T-cell (primary cell): ENCODE measurements at regions not wholly inside any gene's neighbourhood (a gene's known extent, or its start where the extent isn't known, plus 50 kb on each side); places are given as distances from the start of the nearest gene placed in this dataset.

Experiments used
- ATAC-seq, 4 experiments: fragments of 200-7000 bp in 3 of 4; fragments of 150-1000 bp in 1 of 4; cut with Tn5 transposase; replicated peaks in 1 of 4; 1 replicate in 3 of 4; 2 replicates in 1 of 4; pipeline ENCODE4 v1.10.0; 2021; ENCODE audit warnings: moderate library complexity in 3 of 4, mild to moderate bottlenecking in 2 of 4, moderate number of reproducible peaks in 1 of 4
- CTCF ChIA-PET, 2 donors: fragments of 300-600 bp; sonication (Branson Sonifier 250); formaldehyde crosslinking; loops; one replicate each; lab custom pipeline; 2022; ENCODE audit warnings: antibody characterized with exemption in 2 of 2; lab: Charles Lee
- POLR2A ChIA-PET, 2 donors: fragments of 300-600 bp; sonication (Branson Sonifier 250); formaldehyde crosslinking; loops; one replicate each; lab custom pipeline; 2022; ENCODE audit warnings: antibody characterized with exemption in 2 of 2; lab: Charles Lee
- DNase-seq, 35 experiments: peaks; one replicate each; pipeline versions ENCODE4 v3.0.0 to v3.0.0-alpha.2; 2013 to 2023
- H3K27ac ChIP-seq: one replicate; pipeline ENCODE4 v1.5.1; 2013; ENCODE audit warnings: low read length
- H3K27me3 ChIP-seq, 2 experiments: replicated peaks in 1 of 2; 1 replicate in 1 of 2; 2 replicates in 1 of 2; pipeline versions ENCODE4 v1.6.1 to v1.7.0; 2013; ENCODE audit warnings: low read length in 1 of 2, mixed read lengths in 1 of 2; ENCODE audit not compliant: control insufficient read depth in 2 of 2, insufficient read depth in 2 of 2; ENCODE audit errors: extremely low read depth in 1 of 2
- H3K36me3 ChIP-seq, 2 donors: 1 replicate in 1 of 2; 2 replicates in 1 of 2; pipeline versions ENCODE4 v1.6.1 to v1.7.0; 2013; ENCODE audit warnings: low read length in 1 of 2; ENCODE audit not compliant: control insufficient read depth in 2 of 2, insufficient read depth in 1 of 2; ENCODE audit errors: extremely low read depth in 1 of 2
- H3K4me1 ChIP-seq, 2 experiments: 1 replicate in 1 of 2; 2 replicates in 1 of 2; pipeline versions ENCODE4 v1.6.1 to v1.7.0; 2013; ENCODE audit warnings: low read length in 2 of 2, mixed read lengths in 1 of 2; ENCODE audit not compliant: insufficient read depth in 2 of 2, control insufficient read depth in 1 of 2; ENCODE audit errors: extremely low read depth in 1 of 2
- H3K4me3 ChIP-seq, 2 donors: 1 replicate in 1 of 2; 2 replicates in 1 of 2; pipeline versions ENCODE4 v1.5.1 to v1.7.0; 2013; ENCODE audit warnings: mild to moderate bottlenecking in 2 of 2, low read length in 1 of 2, moderate library complexity in 1 of 2; ENCODE audit not compliant: control insufficient read depth in 1 of 2; ENCODE audit errors: extremely low read depth in 1 of 2
- H3K9me3 ChIP-seq: 2 replicates; pipeline ENCODE4 v1.7.0; 2013
- H3K27ac Mint-ChIP-seq, 2 donors: one replicate each; pipeline ENCODE4 v1.8.0; 2020 to 2021; ENCODE audit warnings: mild to moderate bottlenecking in 2 of 2, mixed read lengths in 2 of 2
- H3K27me3 Mint-ChIP-seq, 2 donors: one replicate each; pipeline ENCODE4 v1.8.0; 2021 to 2022; ENCODE audit warnings: mixed read lengths in 2 of 2
- H3K36me3 Mint-ChIP-seq: one replicate; pipeline ENCODE4 v1.8.0; 2021; ENCODE audit warnings: mixed read lengths
- H3K4me1 Mint-ChIP-seq, 3 donors: one replicate each; pipeline ENCODE4 v1.8.0; 2020 to 2022; ENCODE audit warnings: mixed read lengths in 3 of 3, mild to moderate bottlenecking in 1 of 3
- H3K4me3 Mint-ChIP-seq, 3 donors: one replicate each; pipeline ENCODE4 v1.8.0; 2020 to 2022; ENCODE audit warnings: mild to moderate bottlenecking in 3 of 3, mixed read lengths in 3 of 3, moderate library complexity in 3 of 3
- H3K9me3 Mint-ChIP-seq, 3 donors: one replicate each; pipeline ENCODE4 v1.8.0; 2020 to 2022; ENCODE audit warnings: mixed read lengths in 3 of 3
- WGBS: methylation state at CpG from one replicate; pipeline ENCODE4 v1.1.5; 2013; ENCODE audit warnings: missing lambda C conversion rate; ENCODE audit not compliant: insufficient coverage; 5-methylcytosine and 5-hydroxymethylcytosine counted together

DNA sequence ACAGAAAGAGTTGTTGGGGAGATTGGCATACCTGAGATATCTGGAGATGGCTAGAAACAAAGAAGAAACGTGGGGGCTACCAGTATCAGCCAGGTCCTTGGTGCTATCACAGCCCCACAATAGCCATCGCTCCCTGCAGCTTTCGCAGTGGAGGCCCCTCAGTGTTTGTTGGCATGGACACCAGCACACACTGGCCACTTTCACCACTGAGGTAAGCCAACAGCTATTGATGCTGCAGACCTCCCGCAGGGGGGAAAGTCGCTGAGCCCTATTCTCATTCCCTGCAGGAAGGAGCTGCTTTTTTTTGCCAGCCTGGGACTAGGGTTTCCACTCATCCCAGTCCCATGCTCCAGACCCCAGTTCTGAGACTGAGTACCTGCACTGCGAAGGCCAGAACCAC is 879.2 kb upstream of the IGFBP7 start:
- Mint-ChIP-seq H3K9me3 (peaks cover 5 to 15% (median 6%) of the 10 kb centered on the region in 3 donors), H3K4me3 (no peak overlapping the region), H3K27ac (no peak overlapping the region), H3K36me3 (no peaks in the 10 kb centered on the region), H3K4me1 (no peaks in the 10 kb centered on the region), H3K27me3 (no peaks in the 10 kb centered on the region)
- no peak for DNase-seq
- H3K36me3 ChIP-seq: no peaks in the 10 kb centered on the region
- H3K27ac ChIP-seq: no peak overlapping the region
- no peaks in the 10 kb centered on the region for H3K4me1 ChIP-seq
- no peak for ATAC-seq
- 85% methylated on average over 5 of the region's 6 CpGs for WGBS
- no peaks in the 10 kb centered on the region for H3K9me3 ChIP-seq
- ChIA-PET POLR2A (no interaction called here), CTCF (no interaction called here)
- H3K4me3 ChIP-seq: no peak overlapping the region
- H3K27me3 ChIP-seq: no peaks in the 10 kb centered on the region

DNA sequence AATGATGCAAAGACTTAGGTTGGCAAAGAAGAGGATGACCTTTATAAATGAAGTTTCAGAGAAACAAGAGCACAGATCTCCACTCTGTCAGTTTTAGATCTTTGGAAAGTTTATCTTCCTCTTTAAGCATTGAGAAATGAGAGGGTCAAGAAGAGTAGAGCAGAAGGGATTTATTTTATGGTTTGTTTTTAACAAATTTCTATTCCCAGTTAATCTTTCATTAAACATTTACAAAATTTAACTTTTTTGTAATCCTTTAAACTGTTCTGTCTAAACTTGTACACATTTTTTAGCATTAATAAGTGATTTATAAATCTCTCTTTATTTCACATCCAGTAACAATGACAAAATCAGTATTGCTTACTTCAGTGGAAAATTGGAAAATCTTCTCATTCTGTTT is 875.0 kb upstream of the IGFBP7 start:
- Histone ChIP-seq H3K4me3 (no peak overlapping the region), H3K4me1 (no peaks in the 10 kb centered on the region), H3K27me3 (no peaks in the 10 kb centered on the region), H3K27ac (no peak overlapping the region), H3K36me3 (no peaks in the 10 kb centered on the region), H3K9me3 (no peaks in the 10 kb centered on the region)
- H3K27me3 Mint-ChIP-seq: no peaks in the 10 kb centered on the region
- peaks cover 0 to 5% (median 0%) of the 10 kb centered on the region in 3 donors for H3K9me3 Mint-ChIP-seq
- ATAC-seq (no peak), DNase-seq (no peak)
- POLR2A ChIA-PET: no interaction called here
- no peak overlapping the region for H3K27ac Mint-ChIP-seq
- CTCF ChIA-PET: no interaction called here
- H3K36me3 Mint-ChIP-seq: no peaks in the 10 kb centered on the region
- H3K4me1 Mint-ChIP-seq: no peaks in the 10 kb centered on the region
- no peak overlapping the region for H3K4me3 Mint-ChIP-seq

DNA sequence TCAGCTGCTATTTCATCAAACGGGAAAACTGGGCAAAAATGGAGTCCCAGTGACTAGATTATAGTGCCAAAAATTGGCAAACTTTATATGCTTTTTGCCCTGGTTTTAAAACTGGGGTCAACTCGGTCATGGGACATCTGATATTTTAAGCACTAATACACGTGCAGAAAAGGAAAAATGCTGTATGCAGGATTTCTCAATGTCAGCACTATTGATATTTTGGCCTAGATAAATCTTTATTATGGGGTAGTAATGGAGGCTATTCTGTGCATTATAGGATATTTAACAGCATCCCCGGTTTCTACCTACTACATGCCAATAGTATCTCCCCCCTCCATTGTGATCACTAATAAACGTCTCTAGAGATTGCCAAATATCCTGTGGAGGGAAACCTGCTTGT is 870.9 kb upstream of the IGFBP7 start:
- H3K9me3 ChIP-seq: no peaks in the 10 kb centered on the region
- H3K36me3 Mint-ChIP-seq: no peaks in the 10 kb centered on the region

DNA sequence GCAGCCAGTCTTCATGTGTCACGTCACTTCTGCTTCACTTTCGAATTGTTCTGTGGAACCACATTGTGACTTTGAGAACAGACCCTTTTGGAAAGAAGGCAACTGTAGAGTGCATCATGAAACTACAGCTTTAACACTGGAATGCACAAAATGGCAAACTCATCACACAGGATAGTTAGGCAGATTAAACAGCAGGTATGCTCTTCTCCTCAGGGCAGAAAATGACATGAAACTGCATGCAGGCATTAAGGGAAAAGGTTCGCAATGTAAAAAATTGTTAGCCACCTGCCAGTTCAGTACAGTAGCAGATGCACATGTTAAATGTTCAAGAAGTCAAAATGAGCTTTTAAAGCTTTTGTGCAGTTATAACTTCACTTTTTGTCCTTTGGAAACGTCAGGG is 864.6 kb upstream of the IGFBP7 start:
- POLR2A ChIA-PET: no interaction called here
- WGBS: 77% methylated on average over 3 of the region's 4 CpGs
- H3K27ac ChIP-seq: no peak overlapping the region

More for the DNA sequence above, 870.9 kb upstream of the IGFBP7 start:
- Histone ChIP-seq H3K4me1 (no peaks in the 10 kb centered on the region), H3K27ac (no peak overlapping the region), H3K27me3 (no peaks in the 10 kb centered on the region), H3K4me3 (no peak overlapping the region), H3K36me3 (no peaks in the 10 kb centered on the region)
- ATAC-seq (no peak), DNase-seq (no peak)
- Mint-ChIP-seq H3K27me3 (no peaks in the 10 kb centered on the region), H3K9me3 (peaks cover 5 to 6% (median 5%) of the 10 kb centered on the region in 3 donors), H3K27ac (no peak overlapping the region), H3K4me1 (no peaks in the 10 kb centered on the region), H3K4me3 (no peak overlapping the region)
- POLR2A ChIA-PET: no interaction called here
- CTCF ChIA-PET: no interaction called here
- WGBS: 77% methylated on average over 3 of the region's 5 CpGs

DNA sequence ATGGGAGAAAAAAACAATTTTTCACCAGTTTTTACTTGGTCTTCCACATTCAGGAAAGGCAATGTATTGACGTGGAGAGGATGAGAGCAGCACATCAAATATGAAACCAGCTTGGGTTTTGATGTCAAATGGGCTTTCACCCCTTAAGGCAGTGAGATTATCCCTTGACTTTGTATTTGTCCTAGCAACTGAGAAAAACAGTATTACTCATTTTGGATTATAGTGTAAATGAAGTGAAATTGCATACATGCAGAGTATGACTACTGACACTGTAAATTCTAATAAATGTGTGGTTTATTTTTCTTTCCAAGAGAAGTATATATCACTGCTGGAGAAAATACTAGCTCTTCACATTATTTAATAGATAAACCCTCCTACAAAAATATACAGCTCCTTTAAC is 863.6 kb upstream of the IGFBP7 start:
- Histone ChIP-seq H3K9me3 (no peaks in the 10 kb centered on the region), H3K4me1 (no peaks in the 10 kb centered on the region), H3K36me3 (no peaks in the 10 kb centered on the region), H3K27ac (no peak overlapping the region), H3K27me3 (no peaks in the 10 kb centered on the region), H3K4me3 (no peak overlapping the region)
- ChIA-PET CTCF (no interaction called here), POLR2A (no interaction called here)
- DNase-seq (no peak), ATAC-seq (no peak)
- Mint-ChIP-seq H3K9me3 (peaks cover 6 to 16% (median 7%) of the 10 kb centered on the region in 3 donors), H3K27me3 (no peaks in the 10 kb centered on the region), H3K36me3 (no peaks in the 10 kb centered on the region), H3K4me1 (no peaks in the 10 kb centered on the region), H3K4me3 (no peak overlapping the region), H3K27ac (no peak overlapping the region)
- WGBS: no CpG with 5 or more reads among the region's 1 CpG

More for the DNA sequence above, 864.6 kb upstream of the IGFBP7 start:
- Mint-ChIP-seq H3K9me3 (peaks cover 9 to 21% (median 12%) of the 10 kb centered on the region in 3 donors), H3K36me3 (no peaks in the 10 kb centered on the region), H3K27me3 (no peaks in the 10 kb centered on the region), H3K4me3 (no peak overlapping the region), H3K27ac (no peak overlapping the region), H3K4me1 (no peaks in the 10 kb centered on the region)
- no peak for DNase-seq
- Histone ChIP-seq H3K4me3 (no peak overlapping the region), H3K36me3 (no peaks in the 10 kb centered on the region), H3K9me3 (no peaks in the 10 kb centered on the region), H3K4me1 (no peaks in the 10 kb centered on the region), H3K27me3 (no peaks in the 10 kb centered on the region)
- CTCF ChIA-PET: no interaction called here
- no peak for ATAC-seq

DNA sequence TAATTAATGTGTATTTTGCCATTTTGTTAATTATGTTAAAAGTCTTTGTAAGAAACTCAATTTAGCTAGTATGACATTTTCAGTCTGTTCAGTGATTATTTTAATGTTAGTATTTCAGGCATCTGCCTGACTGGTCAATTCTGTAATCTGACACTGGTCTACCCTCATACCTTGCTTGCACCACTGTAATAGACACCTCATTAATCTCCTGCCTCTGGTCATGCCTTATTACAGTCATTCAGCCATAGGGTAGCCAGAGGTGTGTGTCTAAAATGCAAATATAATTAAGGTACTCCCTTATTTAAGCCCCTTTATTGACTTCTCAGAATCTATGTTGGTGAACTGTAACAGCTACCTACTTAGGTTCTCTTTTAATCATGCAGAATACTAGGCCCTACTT is 861.1 kb upstream of the IGFBP7 start:
- no peaks in the 10 kb centered on the region for H3K9me3 ChIP-seq
- DNase-seq (no peak), ATAC-seq (no peak)
- H3K27ac Mint-ChIP-seq: no peak overlapping the region
- no peak overlapping the region for H3K27ac ChIP-seq
- ChIA-PET CTCF (no interaction called here), POLR2A (no interaction called here)
- no peak overlapping the region for H3K4me3 ChIP-seq
- no peaks in the 10 kb centered on the region for H3K36me3 ChIP-seq
- peaks cover 5 to 20% (median 16%) of the 10 kb centered on the region in 3 donors for H3K9me3 Mint-ChIP-seq
- H3K4me3 Mint-ChIP-seq: no peak overlapping the region
- H3K27me3 Mint-ChIP-seq: no peaks in the 10 kb centered on the region
- H3K4me1 Mint-ChIP-seq: no peaks in the 10 kb centered on the region
- no peaks in the 10 kb centered on the region for H3K27me3 ChIP-seq
- no peaks in the 10 kb centered on the region for H3K36me3 Mint-ChIP-seq
- H3K4me1 ChIP-seq: no peaks in the 10 kb centered on the region

DNA sequence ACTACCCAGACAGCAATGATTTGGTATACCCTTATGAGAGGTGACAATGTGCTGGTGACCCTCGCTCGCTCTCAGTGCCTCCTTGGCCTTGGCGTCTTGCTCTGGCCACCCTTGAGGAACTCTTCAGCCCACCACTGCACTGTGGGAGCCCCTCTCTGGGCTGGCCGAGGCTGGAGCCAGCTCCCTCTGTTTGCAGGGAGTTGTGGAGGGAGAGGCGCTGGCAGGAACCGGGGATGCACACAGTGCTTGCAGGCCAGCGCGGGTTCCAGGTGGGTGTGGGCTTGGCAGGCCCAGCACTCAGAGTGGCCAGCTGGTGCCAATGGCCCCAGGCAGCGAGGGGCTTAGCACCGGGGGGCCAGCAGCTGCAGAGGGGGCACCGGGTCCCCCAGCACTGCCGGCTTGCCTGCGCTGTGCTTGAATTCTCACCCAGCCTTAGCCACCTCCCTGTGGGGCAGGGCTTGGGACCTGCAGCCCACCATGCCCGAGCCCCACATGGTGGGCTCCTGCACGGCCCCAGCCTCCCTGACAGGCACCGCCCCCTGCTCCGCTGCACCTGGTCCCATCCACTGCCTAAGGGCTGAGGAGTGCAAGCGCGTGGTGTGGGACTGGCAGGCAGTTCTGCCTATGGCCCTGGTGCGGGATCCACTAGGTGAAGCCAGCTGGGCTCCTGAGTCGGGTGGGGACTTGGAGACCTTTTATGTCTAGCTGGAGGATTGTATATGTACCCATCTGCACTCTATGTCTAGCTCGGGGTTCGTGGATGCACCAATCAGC is 857.0 kb upstream of the IGFBP7 start:
- Histone ChIP-seq H3K27me3 (no peaks in the 10 kb centered on the region), H3K27ac (no peak overlapping the region), H3K4me1 (no peaks in the 10 kb centered on the region), H3K9me3 (no peaks in the 10 kb centered on the region), H3K4me3 (no peak overlapping the region), H3K36me3 (no peaks in the 10 kb centered on the region)
- no peak for DNase-seq
- no peak overlapping the region for H3K27ac Mint-ChIP-seq
- H3K4me1 Mint-ChIP-seq: no peaks in the 10 kb centered on the region
- CTCF ChIA-PET: no interaction called here
- POLR2A ChIA-PET: no interaction called here
- no peaks in the 10 kb centered on the region for H3K27me3 Mint-ChIP-seq
- H3K4me3 Mint-ChIP-seq: no peak overlapping the region
- peaks cover 12 to 28% (median 13%) of the 10 kb centered on the region in 3 donors for H3K9me3 Mint-ChIP-seq
- no peaks in the 10 kb centered on the region for H3K36me3 Mint-ChIP-seq
- ATAC-seq: no peak
- 79% methylated on average over 13 of the region's 23 CpGs for WGBS
